GM23248 (cell line): ENCODE measurements at regions not wholly inside any gene's neighbourhood (a gene's known extent, or its start where the extent isn't known, plus 50 kb on each side); places are given as distances from the start of the nearest gene placed in this dataset.

Source experiments
- EZH2 ChIP-seq: fragments of 200-600 bp; sonication (generic); IDR thresholded peaks from 2 replicates; pipeline ENCODE4 v1.6.1; 2018; ENCODE audit warnings: antibody characterized with exemption, mild to moderate bottlenecking; ENCODE audit not compliant: insufficient read depth, poor library complexity, severe bottlenecking
- EZH2phosphoT487 ChIP-seq: fragments of 200-600 bp; sonication (generic); IDR thresholded peaks from 2 replicates; pipeline ENCODE4 v1.6.1; 2018; ENCODE audit warnings: antibody characterized with exemption, moderate library complexity, mild to moderate bottlenecking, low read depth; ENCODE audit not compliant: insufficient read depth

DNA sequence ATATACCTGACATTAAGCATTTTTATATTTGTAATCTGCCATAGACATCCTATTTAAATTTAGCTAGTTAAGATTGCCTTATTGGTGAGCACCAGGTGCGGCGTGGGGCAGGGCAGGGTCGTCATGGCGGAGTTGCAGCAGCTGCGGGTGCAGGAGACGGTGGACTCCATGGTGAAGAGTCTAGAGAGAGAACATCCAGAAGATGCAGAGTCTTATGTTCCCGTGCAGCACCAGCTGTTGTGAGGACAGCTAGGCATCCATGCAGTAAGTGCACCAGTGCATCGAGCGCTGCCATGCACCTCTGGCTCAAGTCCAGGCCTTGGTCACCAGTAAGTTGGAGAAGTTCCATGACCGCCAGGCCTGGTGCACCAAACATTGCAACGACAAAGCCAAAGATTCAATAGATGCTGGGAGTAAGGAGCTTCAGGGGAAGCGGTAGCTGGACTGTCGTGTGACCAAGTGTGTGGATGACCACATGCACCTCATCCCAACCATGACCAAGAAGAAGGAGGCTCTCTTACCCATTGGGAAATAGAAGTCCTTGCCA is 586.2 kb downstream of the CD109 start:
- no peak for TF ChIP-seq EZH2
- no peak for TF ChIP-seq EZH2phosphoT487
